DND-41 (cell line): ENCODE measurements at regions not wholly inside any gene's neighbourhood (a gene's known extent, or its start where the extent isn't known, plus 50 kb on each side); places are given as distances from the start of the nearest gene placed in this dataset.

ENCODE experiments used
- ATAC-seq: fragments of 200-7000 bp; cut with Tn5 transposase; 3 replicates; pipeline ENCODE4 v1.9.1; 2021; ENCODE audit warnings: low read depth; ENCODE audit not compliant: insufficient read depth
- DNase-seq: peaks from one replicate; pipeline ENCODE4 v3.0.0-alpha.2; 2020
- H2AFZ ChIP-seq: 2 replicates; pipeline ENCODE4 v1.6.0; 2012; ENCODE audit warnings: low read depth, low read length
- H3K27ac ChIP-seq: 2 replicates; pipeline ENCODE4 v1.5.1; 2012; ENCODE audit warnings: low read length, inconsistent platforms
- H3K27me3 ChIP-seq: fragments of 200-600 bp; sonication (generic); 2 replicates; pipeline ENCODE4 v1.6.0; 2012; ENCODE audit warnings: low read length, mild to moderate bottlenecking, inconsistent platforms; ENCODE audit not compliant: insufficient read depth, poor library complexity
- H3K36me3 ChIP-seq: 2 replicates; pipeline ENCODE4 v1.5.1; 2012; ENCODE audit warnings: low read length, inconsistent platforms; ENCODE audit not compliant: insufficient read depth
- H3K4me1 ChIP-seq: 2 replicates; pipeline ENCODE4 v1.5.1; 2012; ENCODE audit warnings: mild to moderate bottlenecking, low read length; ENCODE audit not compliant: insufficient read depth
- H3K4me2 ChIP-seq: 2 replicates; pipeline ENCODE4 v1.6.0; 2012; ENCODE audit warnings: mild to moderate bottlenecking, moderate library complexity, low read length, inconsistent platforms; ENCODE audit not compliant: insufficient read depth
- H3K4me3 ChIP-seq, 2 experiments: fragments of 200-600 bp in 1 of 2; shearing (Covaris generic) in 1 of 2; 2 replicates each; pipeline ENCODE4 v1.5.1; 2012 to 2016; ENCODE audit warnings: inconsistent platforms in 2 of 2, low read length in 2 of 2, mild to moderate bottlenecking in 2 of 2, low read depth in 1 of 2, moderate library complexity in 1 of 2
- H3K79me2 ChIP-seq: 2 replicates; pipeline ENCODE4 v1.6.0; 2012; ENCODE audit warnings: low read length, inconsistent platforms; ENCODE audit not compliant: insufficient read depth
- H3K9ac ChIP-seq: 2 replicates; pipeline ENCODE4 v1.6.0; 2012; ENCODE audit warnings: low read depth, mild to moderate bottlenecking, inconsistent platforms, low read length, moderate library complexity
- H3K9me3 ChIP-seq: 2 replicates; pipeline ENCODE4 v1.5.1; 2012; ENCODE audit warnings: low read length, moderate library complexity, mild to moderate bottlenecking, inconsistent platforms; ENCODE audit not compliant: insufficient read depth, severe bottlenecking
- H4K20me1 ChIP-seq: 2 replicates; pipeline ENCODE4 v1.6.0; 2012; ENCODE audit warnings: low read length; ENCODE audit not compliant: insufficient read depth
- EZH2 ChIP-seq: IDR thresholded peaks from 3 replicates; pipeline ENCODE4 v1.6.1; 2012; ENCODE audit warnings: borderline replicate concordance, low read depth, mild to moderate bottlenecking, moderate library complexity, low read length, inconsistent platforms; ENCODE audit not compliant: severe bottlenecking
- TF ChIP-seq, protein P1 (sequence below): IDR thresholded peaks from 2 replicates; pipeline ENCODE4 v1.5.1; 2012; ENCODE audit warnings: borderline replicate concordance, low read length, moderate library complexity, mild to moderate bottlenecking; ENCODE audit not compliant: poor library complexity, severe bottlenecking; ENCODE audit errors: extremely low read depth

DNA sequence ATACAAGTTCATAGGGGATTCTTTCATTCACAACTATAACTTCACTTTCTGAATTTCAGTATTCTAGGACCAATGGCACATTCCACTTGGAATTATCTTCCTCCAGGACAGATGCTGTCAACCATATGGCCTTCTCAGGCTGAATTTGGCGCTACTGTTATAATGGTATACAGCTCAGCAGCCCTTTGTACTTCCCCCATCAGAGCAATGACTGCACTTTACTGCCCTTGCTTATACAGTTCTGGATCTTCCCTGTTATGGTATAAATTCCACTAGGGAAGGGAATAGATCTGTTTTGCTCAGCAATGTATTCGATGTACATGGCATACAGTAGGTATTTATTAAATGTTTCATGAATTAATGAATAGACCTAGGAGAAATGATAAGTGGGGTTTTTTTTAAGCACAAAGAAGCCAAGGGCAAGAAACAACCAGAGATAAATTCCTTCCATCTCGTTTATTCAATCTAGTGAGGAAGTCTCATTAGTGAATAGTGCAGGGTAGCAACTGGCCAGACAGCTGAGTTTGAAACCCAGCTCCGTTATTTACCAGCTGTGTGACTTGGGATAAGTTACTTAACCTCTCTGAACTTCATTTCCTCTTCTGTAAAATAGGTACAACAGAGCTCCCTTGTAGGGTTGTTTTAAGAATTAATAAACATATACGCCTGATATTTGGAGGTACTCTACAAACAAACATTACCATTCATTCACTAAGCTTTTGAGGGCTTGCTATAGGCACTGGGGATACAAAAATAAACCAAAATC lies 97.1 kb upstream of the PRDM1 start:
- Histone ChIP-seq H3K27ac (no peak overlapping the region), H3K9me3 (no peaks in the 10 kb centered on the region), H3K27me3 (no peaks in the 10 kb centered on the region), H3K9ac (no peak overlapping the region), H4K20me1 (no peaks in the 10 kb centered on the region), H3K36me3 (no peaks in the 10 kb centered on the region), H3K4me2 (no peak overlapping the region), H2AFZ (no peak overlapping the region), H3K4me3 (no peak overlapping the region), H3K4me1 (peaks cover 39% of the 10 kb centered on the region), H3K79me2 (no peaks in the 10 kb centered on the region)
- ATAC-seq (no peak), DNase-seq (no peak)
- TF ChIP-seq EZH2 = no peak
- TF ChIP-seq, protein P1, sequence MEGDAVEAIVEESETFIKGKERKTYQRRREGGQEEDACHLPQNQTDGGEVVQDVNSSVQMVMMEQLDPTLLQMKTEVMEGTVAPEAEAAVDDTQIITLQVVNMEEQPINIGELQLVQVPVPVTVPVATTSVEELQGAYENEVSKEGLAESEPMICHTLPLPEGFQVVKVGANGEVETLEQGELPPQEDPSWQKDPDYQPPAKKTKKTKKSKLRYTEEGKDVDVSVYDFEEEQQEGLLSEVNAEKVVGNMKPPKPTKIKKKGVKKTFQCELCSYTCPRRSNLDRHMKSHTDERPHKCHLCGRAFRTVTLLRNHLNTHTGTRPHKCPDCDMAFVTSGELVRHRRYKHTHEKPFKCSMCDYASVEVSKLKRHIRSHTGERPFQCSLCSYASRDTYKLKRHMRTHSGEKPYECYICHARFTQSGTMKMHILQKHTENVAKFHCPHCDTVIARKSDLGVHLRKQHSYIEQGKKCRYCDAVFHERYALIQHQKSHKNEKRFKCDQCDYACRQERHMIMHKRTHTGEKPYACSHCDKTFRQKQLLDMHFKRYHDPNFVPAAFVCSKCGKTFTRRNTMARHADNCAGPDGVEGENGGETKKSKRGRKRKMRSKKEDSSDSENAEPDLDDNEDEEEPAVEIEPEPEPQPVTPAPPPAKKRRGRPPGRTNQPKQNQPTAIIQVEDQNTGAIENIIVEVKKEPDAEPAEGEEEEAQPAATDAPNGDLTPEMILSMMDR = no peak

DNA sequence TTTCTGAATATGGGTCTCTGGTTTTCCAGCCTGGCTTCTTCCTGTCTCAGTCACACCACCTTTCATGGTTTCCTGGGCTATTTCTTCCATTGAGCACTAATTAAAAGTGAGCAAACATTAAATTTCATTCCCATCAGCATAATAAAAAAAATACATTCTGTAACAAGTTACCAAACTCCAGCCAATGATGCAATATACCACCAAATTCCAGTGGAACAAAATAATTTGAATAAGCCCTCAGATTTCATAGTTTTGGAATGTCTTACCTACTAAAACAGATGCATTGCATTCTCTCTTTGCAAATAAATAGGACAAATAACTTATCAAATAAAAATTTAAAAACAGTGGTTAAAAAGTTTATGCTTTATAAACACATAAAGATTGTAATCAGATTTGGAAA lies 97.8 kb upstream of the PRDM1 start:
- no peak overlapping the region for H3K4me3 ChIP-seq
- no peaks in the 10 kb centered on the region for H4K20me1 ChIP-seq
- H2AFZ ChIP-seq = no peak overlapping the region
- H3K79me2 ChIP-seq = no peaks in the 10 kb centered on the region
- no peaks in the 10 kb centered on the region for H3K9me3 ChIP-seq
- ATAC-seq (no peak), DNase-seq (no peak)
- TF ChIP-seq, protein P1 = no peak
- TF ChIP-seq EZH2 = no peak
- H3K9ac ChIP-seq = no peak overlapping the region
- no peaks in the 10 kb centered on the region for H3K27me3 ChIP-seq
- H3K4me1 ChIP-seq = peaks cover 32% of the 10 kb centered on the region
- H3K36me3 ChIP-seq = no peaks in the 10 kb centered on the region
- H3K4me2 ChIP-seq = no peak overlapping the region
- no peak overlapping the region for H3K27ac ChIP-seq

DNA sequence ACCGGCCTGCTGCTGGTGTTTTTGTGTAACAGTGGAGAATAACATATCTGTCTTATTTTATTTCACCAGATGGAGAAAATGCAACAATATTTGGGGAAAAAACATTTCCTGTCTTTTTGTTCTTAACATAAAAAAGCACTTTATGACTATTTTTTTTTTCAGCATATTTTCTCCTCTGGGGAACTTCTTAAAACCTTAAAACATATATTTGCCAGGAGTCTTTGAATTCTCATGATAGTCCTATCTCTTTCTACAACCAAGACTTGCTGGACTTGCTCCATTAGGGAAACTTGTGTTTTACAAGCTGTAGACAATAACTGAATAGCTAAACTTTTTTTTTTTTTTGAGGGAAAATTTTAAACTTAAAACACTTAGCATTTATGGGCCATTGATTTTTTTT lies 98.6 kb upstream of the PRDM1 start:
- Histone ChIP-seq H3K9ac (no peak overlapping the region), H3K4me3 (no peak overlapping the region), H3K79me2 (no peaks in the 10 kb centered on the region), H3K27ac (no peak overlapping the region), H3K9me3 (no peaks in the 10 kb centered on the region), H3K36me3 (no peaks in the 10 kb centered on the region), H2AFZ (no peak overlapping the region), H4K20me1 (no peaks in the 10 kb centered on the region), H3K4me2 (no peak overlapping the region), H3K4me1 (peaks cover 24% of the 10 kb centered on the region), H3K27me3 (no peaks in the 10 kb centered on the region)
- ATAC-seq (no peak), DNase-seq (no peak)
- TF ChIP-seq EZH2 = no peak

DNA sequence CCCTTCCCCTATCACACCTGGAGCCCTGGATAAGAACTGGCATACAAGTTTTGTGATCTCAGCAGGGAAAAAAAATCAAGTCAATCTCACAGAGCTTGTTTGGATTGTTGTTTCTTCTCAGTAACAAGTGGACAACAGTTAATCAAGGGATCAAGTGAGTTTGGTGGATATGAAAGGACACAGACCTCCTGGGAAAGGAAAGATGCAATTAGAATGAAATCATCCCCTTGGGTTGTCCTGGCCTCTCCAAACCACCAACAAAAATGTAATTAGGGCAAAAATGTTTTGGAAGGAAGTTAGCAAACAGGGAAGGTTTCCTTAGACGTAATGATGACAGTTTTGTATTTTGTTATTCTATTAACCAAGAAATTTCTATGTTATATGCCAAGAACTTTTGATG lies 99.1 kb upstream of the PRDM1 start:
- H3K36me3 ChIP-seq = no peaks in the 10 kb centered on the region
- TF ChIP-seq, protein P1 = no peak
- TF ChIP-seq EZH2 = no peak
- H3K9me3 ChIP-seq = no peaks in the 10 kb centered on the region
- no peak overlapping the region for H3K4me2 ChIP-seq
- no peak overlapping the region for H2AFZ ChIP-seq
- H3K4me1 ChIP-seq = peaks cover 22% of the 10 kb centered on the region
- no peak for ATAC-seq
- H4K20me1 ChIP-seq = no peaks in the 10 kb centered on the region
- H3K9ac ChIP-seq = no peak overlapping the region
- H3K27me3 ChIP-seq = no peaks in the 10 kb centered on the region
- DNase-seq = no peak
- H3K79me2 ChIP-seq = no peaks in the 10 kb centered on the region
- no peak overlapping the region for H3K4me3 ChIP-seq
- no peak overlapping the region for H3K27ac ChIP-seq
